GM10266 (cell line): ENCODE measurements at regions not wholly inside any gene's neighbourhood (a gene's known extent, or its start where the extent isn't known, plus 50 kb on each side); places are given as distances from the start of the nearest gene placed in this dataset.

ENCODE experiments used
- DNase-seq: peaks from one replicate; pipeline ENCODE4 v3.0.0; 2012; ENCODE audit errors: extremely low spot score
- CTCF ChIP-seq: IDR thresholded peaks from 2 replicates; pipeline ENCODE4 v1.5.1; 2012; ENCODE audit warnings: mild to moderate bottlenecking, low read depth; ENCODE audit not compliant: control insufficient read depth, insufficient read depth; ENCODE audit errors: missing control alignments

DNA sequence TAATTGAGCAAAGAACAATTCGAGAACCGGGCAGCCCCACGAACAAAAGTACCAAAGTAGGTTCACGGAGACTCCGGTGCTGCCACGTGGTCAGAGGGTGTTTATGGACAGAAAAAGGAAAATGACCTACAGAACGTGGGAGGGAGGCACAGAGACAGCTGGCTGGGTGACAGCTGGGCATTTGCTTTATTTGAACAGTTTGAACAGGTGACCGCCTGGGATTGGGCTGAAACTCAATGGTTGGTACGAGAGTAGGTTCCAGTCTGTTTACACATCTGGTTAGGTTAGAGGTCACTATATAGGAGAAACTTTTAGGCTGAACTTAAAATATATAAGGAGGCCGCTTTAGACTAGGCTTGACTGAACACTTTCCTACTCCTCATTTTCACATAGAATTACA lies 50.6 kb upstream of the CELF2 start:
- DNase-seq, result no peak
- TF ChIP-seq CTCF, result no peak

GRCh38 chr10:10967581-10968256 lies 50.0 kb upstream of the CELF2 start:
- TF ChIP-seq CTCF, result no peak
- no peak for DNase-seq
